ENCODE measurements at regions not wholly inside any gene's neighbourhood (a gene's known extent, or its start where the extent isn't known, plus 50 kb on each side); places are given as distances from the start of the nearest gene placed in this dataset.
A peak's percentile ranks its signal among the peaks of the same experiment; 100 is the strongest.

DNA sequence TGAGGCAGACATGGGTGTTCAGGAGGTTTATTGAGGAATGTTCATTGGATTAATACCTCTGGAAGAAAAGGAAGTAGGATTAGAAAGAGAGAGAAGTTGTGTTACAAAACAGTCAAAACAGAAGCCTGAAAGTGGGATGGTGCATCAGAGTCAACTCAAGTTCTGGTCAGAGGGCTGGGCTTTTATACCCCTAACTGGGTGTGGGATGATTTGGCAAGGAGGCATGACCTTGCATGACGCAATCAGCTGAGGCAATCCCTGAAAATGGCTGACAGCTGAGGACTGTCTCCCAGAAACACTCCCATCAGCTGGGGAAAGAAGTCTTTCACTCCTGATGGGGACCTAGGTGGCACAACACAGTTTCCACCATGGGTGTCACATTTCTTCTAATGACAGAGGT, 818.2 kb downstream of the SATB2 start:
- TF ChIP-seq, protein P1, sequence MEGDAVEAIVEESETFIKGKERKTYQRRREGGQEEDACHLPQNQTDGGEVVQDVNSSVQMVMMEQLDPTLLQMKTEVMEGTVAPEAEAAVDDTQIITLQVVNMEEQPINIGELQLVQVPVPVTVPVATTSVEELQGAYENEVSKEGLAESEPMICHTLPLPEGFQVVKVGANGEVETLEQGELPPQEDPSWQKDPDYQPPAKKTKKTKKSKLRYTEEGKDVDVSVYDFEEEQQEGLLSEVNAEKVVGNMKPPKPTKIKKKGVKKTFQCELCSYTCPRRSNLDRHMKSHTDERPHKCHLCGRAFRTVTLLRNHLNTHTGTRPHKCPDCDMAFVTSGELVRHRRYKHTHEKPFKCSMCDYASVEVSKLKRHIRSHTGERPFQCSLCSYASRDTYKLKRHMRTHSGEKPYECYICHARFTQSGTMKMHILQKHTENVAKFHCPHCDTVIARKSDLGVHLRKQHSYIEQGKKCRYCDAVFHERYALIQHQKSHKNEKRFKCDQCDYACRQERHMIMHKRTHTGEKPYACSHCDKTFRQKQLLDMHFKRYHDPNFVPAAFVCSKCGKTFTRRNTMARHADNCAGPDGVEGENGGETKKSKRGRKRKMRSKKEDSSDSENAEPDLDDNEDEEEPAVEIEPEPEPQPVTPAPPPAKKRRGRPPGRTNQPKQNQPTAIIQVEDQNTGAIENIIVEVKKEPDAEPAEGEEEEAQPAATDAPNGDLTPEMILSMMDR (IDR thresholded peaks at IDR 0.05; ENCODE audit: insufficient read depth, low read depth, low read length): no peak
- DNase-seq (ENCODE audit: low read depth): no peak
- H3K4me3 ChIP-seq (ENCODE audit: low read depth, low read length): no peak overlapping the region

DNA sequence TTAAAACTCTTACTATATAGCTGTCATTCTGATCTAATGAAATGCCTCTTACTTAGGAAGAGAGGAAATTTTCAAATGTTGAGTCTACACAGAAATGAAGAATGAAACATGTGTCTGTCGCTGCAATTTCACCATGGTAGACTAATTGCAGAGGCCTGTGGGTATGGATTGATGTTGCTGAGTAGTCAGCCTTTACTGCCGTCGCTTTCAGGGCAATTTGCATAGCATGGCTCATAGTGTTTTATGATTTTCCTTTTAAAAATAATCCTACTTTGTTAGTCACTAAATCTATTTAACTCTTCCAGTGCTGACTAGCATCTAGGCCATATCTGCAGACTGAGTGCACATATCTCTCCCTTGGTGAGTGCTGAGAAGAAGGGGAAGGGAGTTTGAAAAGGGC, 819.2 kb downstream of the SATB2 start:
- H3K4me3 ChIP-seq (ENCODE audit: low read depth, low read length): no peak overlapping the region
- DNase-seq (ENCODE audit: low read depth): no peak

DNA sequence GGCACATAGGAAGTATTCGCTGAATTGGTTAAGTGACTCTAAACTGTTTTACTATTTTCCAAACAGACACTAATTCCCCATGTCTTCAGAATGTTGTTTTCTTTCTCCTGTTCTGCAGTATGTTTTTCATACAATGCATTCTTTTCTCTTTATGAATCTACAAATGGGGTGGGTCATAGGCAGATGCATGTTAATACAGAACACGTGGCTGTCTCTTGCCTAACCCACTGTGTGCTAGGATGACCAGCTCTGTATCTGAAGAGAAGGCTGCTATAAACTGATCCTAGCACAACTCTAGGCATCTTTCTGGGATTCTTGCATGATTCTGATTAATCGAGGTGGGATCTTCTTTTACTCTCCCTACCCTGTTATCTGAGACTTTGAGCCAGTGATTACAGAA, 826.0 kb downstream of the PLCL1 start:
- TF ChIP-seq, protein P1 (IDR thresholded peaks at IDR 0.05; ENCODE audit: insufficient read depth, low read depth, low read length): no peak
- no peak overlapping the region for H3K4me3 ChIP-seq (ENCODE audit: low read depth, low read length)

More for the DNA sequence above, 819.2 kb downstream of the SATB2 start:
- TF ChIP-seq, protein P1 (IDR thresholded peaks at IDR 0.05; ENCODE audit: insufficient read depth, low read depth, low read length): no peak

DNA sequence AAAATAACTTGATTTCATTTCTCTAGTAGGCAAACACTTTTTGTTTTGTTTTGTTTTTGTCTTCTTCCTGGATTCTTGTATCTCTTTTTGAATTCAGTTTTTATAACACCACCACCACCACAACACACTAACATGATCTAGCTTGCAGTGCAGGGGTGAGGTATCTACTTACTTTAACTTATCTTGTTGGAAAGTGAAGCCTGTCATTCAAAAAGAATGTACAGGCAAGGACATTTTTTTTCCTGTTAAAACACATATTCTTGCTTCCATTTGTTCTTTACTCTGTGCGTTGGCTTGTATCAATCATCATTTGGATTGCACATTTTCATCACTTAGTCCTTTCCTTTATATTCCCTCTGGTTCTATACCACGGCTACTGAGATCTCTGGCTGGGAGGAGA, 824.2 kb downstream of the PLCL1 start:
- TF ChIP-seq, protein P1 (IDR thresholded peaks at IDR 0.05; ENCODE audit: insufficient read depth, low read depth, low read length): no peak
- DNase-seq (ENCODE audit: low read depth): no peak
- no peak overlapping the region for H3K4me3 ChIP-seq (ENCODE audit: low read depth, low read length)

More for the DNA sequence above, 826.0 kb downstream of the PLCL1 start:
- DNase-seq (ENCODE audit: low read depth): no peak

DNA sequence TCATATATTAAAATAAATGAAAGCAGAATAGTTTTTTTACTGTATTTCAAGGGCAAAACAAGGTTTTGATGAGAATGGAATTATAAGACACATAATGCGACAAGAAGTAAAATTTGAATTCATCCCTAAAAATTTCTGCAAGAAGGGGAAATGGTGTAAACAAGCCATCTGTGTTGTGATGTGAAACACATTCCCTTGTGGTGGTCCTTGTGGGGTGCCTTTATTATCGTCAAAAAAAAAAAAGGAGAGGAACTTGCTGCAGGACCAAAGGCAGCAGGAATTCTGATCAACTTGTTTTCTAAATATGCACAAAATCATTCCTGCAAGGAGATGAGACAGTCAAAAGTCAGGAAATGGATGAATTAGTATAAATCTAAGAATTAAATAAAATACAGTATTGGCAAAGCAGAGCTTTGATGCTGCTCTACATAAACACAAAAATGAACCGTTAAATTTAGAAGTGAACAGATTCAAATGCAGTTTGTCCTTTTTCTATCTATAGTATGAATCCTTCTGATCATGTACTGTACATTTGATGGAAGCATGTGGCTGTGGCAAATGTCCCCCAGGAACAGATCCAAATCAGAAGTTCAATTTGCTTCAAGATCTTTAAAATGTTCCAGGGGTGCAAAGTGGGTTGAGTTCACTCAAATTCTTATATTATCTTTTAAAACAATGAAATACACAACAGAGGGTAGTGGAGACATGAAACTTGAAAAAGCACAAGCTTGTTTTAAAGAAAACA, 818.8 kb downstream of the PLCL1 start:
- TF ChIP-seq, protein P1 (IDR thresholded peaks at IDR 0.05; ENCODE audit: insufficient read depth, low read depth, low read length): no peak
- no peak overlapping the region for H3K4me3 ChIP-seq (ENCODE audit: low read depth, low read length)
- DNase-seq (ENCODE audit: low read depth): no peak

DNA sequence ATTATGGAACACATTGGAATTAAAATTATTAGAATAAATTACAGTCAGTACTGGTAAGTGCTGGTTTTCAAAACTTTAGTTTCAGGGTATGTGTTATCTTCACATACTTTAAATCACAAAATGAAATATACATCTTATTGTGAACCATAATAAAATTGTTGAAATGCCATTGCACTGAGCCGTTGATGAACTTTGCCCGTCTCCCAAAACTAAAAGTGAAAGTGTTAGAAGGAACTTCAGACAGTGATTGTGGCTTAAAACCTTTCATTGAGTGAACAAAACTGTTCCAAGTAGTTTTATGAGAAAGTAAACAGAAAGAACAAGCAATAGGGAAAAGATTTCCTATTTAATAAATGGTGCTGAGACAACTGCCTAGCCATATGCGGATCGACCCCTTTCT, 811.6 kb downstream of the PLCL1 start:
- H3K4me3 ChIP-seq (ENCODE audit: low read depth, low read length): no peak overlapping the region
- DNase-seq (ENCODE audit: low read depth): peak; percentile 7
- TF ChIP-seq, protein P1 (IDR thresholded peaks at IDR 0.05; ENCODE audit: insufficient read depth, low read depth, low read length): no peak

DNA sequence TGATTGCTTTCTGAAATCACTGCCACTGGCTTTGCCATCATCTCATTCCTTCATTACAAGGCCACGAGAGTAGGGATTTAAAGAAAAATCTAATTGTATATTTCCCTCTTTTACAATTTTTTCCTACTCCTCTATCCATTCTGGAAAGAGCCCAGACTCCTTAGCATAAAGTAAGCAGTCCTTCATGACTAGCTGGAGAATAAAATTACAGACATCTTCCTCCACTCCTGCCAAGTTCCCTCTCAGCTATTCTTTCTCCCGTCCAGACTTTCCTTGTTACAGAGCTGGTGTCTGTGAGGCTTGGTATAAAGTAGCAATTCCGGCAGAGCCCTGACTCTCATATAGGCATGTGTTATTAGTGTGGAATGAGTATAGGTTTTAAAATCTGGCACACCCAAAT, 806.8 kb downstream of the PLCL1 start:
- TF ChIP-seq, protein P1 (IDR thresholded peaks at IDR 0.05; ENCODE audit: insufficient read depth, low read depth, low read length): no peak
- no peak overlapping the region for H3K4me3 ChIP-seq (ENCODE audit: low read depth, low read length)

More for the DNA sequence above, 806.8 kb downstream of the PLCL1 start:
- DNase-seq (ENCODE audit: low read depth): no peak
